HG02938 (cell line): ENCODE measurements at regions not wholly inside any gene's neighbourhood (a gene's known extent, or its start where the extent isn't known, plus 50 kb on each side); places are given as distances from the start of the nearest gene placed in this dataset.

Experiments used
- ATAC-seq: cut with Tn5 transposase; IDR thresholded peaks from one replicate; pipeline ENCODE4 v1.9.1; 2021; ENCODE audit warnings: mild to moderate bottlenecking, moderate library complexity; ENCODE audit not compliant: unreplicated experiment

GRCh38 chr5:133801955-133802751, 166.3 kb downstream of the C5orf15 start:
- no peak for ATAC-seq

DNA sequence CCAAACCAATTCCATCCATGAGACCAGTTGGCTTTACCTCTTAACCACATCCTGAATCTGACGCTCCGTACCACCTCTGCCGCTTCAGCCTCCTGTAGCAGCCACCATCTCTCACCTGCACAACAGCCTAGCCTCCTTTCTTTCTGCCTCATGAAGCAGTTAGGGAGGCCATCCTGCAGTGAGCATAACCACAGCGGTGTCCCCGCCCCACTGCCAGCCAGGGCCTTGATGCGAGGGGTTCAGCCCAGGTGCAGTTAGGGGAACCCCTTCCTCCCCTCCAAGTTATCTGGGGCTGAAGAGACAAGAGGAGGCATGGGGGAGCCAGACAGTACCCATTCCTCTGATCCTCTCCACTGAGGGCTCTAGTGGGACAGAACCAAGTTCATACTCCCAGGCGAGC, 167.0 kb downstream of the C5orf15 start:
- ATAC-seq, result no peak

DNA sequence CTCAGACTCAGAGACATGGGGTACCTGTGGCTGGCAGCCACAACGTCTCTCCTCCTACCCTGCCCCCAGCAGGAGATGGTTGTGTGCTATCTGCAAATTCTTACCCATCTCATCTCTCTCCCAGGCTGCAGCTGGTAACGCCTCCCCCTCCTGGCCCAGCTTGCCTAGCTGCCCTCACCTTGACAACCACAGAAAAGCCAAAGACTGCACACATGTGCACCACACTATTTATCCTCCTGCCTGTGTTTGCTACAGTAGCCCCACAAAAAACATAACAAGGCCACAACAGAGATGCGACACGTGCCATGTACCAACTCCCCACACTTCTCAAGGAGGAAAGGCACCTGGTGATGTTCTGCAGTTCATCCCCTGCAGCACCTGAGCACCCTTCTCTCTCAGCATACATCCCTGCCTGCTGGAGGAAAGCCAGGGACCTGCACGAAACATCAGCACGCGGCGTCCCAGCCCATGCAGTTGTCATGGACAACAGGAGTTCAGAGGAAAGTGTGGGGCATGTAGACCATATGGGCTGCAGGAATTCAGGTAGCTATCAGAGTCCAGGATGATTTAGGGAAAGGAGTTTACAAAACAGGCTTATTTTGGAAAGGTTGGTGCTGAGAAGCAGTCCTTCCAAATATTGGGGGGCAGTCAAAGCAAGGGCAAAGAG, 168.7 kb downstream of the C5orf15 start:
- no peak for ATAC-seq

DNA sequence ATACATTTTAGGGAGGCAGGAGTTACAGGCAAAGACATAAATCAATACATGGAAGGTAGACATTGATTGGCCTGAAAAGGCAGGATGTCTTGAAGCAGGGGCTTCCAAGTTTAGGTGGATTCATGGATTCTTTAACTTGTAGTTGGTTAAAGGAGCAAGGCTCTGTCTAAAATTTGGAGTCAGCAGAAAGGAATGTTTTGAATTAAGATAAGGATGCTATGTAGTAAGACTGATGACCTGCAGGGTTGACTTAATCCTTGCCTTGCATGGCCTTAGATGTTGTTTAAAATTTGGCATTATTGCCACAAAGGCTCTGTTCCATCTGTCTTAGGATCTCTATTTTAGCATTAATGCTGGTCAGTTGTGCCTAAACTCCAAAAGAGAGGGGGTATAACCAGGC, 171.3 kb downstream of the C5orf15 start:
- ATAC-seq, result no peak

- no peak for ATAC-seq
These were observed 172.2 kb downstream of the C5orf15 start for GRCh38 chr5:133796186-133796585.

DNA sequence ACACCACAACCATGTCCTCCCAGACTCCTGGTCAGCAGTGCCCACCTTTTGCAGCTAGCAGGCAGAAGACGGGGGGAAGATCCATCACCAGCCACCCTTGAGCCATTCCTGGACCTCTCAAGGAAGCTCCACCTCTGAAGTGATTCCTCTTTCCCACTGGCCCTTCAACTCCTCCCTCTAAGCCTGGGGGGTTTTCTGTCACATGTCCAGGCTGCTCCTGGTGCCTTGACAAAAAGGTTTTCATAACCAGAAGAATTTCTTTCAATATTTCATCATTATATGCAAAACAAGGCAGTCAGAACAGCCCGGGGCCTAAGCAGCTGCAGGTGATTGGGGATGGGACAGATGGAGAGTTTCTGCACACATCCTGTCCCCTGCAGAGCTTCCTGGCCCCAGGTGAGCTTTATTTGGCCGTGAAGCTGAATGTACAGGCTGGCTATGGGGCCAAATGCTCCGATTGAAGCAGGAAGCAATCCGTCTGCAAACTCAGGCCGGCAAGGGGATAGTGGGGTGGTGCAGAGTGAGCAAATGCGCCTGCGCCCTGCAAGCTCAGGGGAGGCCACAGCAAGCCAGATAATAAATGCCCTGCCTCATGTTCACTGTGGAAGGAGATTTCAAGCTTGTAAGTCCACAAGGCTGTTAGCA, 173.5 kb downstream of the C5orf15 start:
- no peak for ATAC-seq

DNA sequence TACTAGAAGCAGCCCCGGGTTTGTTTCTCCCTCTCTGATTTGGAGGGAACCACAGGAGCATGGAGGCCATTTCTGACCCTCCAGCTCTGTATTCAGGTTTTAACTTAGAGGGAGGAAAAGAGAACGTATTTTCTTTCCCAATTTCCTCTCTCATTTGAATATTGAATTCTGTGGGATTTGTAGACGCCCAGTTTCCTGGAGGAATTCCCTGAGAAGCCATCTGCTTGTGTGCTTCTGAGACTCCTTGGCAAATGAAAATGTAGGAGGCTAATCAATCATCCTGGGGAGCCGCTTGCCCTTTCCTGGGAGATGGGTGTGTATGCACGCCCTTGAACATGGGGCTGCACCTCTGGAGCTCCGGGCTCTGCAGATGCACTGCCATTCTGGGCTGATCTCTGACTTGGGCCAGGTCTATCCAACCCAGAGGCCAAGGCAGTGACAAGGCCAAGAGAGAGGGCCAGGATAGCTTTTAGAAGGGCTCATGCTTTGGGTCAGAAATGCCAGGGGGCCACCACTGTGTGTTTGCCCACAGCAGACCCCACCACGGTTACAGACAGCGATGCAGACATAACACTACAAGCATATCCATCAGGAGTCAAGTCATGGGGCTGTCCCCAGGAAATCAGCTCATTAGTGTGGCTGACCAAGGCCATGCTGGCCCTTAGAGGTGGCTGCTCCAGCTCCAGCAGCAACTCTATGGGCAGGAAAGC, 174.5 kb downstream of the C5orf15 start:
- no peak for ATAC-seq

DNA sequence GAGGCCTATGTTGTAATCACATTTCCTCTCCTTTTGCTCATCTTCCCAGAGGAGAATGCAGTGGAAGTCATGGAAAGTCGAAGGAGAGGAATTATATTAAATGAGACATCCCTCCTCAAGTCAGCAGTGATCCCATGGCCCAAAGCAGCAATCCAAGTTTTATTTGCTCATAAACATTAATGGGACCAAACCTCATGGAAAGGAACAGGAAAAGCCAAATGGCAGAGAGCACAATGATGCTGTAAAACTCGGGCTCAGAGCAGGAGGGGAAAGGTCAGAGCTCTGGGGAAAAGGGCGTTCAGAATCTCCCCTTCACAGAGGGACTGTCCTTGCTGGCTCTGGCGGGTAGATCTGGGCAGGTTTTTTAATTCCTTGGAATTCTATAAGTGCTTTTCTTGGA, 175.8 kb downstream of the C5orf15 start:
- ATAC-seq, result no peak

DNA sequence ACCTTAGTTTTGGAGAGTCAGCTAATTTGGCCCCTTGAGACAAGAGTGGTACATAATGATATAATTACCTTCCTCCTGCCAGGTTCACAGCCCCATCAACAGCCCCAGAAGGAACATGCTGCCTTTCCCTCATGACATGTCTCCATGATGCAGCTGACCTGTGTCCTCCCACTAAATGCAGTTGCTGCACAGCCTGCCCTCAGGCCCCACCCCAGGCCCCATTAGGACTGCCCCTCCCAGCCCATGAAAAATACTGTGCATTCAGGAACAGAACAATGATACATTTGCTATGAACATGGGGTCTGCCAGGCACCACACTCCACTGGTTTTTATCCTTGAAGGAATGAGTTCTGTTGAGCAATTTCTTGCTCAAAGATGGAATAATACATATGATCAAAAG, 176.4 kb downstream of the C5orf15 start:
- no peak for ATAC-seq

GRCh38 chr5:133790898-133791297, 177.5 kb downstream of the C5orf15 start:
- no peak for ATAC-seq

DNA sequence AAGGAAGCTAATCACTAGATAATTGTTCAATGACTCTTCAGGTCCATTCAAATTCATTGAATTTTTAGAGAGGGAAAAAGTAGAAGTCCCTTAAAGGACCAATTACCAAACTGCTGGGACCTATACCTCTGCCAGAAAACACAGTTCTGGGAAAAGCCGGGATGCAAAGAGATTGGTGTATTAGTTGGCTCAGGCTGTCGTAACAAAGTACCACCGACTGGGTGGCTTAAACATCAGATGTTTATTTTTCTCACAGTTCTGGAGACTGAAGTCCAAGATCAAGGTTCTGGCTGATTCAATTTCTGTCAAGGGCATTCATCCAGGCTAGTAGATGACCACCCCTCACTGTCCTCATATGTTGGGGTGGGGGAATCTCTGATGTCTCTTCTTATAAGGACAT, 177.1 kb upstream of the FSTL4 start:
- no peak for ATAC-seq

- ATAC-seq, result no peak
These were observed 175.8 kb upstream of the FSTL4 start for GRCh38 chr5:133788121-133788520.

DNA sequence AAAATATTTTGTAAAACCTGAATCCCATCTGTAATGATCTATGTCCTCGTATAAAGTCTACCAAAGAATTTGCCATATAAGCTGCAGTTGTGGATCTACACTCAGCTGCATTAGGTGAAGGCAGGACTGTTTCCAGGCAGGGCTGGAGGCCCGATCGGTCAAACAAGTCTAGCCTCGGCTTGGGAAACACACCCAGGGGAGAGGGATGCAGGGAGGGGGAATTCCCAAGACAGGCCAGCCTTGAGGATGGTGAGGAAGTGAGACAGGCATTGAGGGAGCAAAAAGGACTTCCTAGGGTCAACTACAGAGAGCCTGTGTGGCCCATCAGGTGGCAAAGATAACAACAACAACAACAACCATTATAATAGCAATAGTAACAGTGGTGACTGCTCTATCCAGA, 174.1 kb upstream of the FSTL4 start:
- no peak for ATAC-seq

- ATAC-seq, result no peak
These were observed 172.8 kb upstream of the FSTL4 start for GRCh38 chr5:133785182-133785581.

DNA sequence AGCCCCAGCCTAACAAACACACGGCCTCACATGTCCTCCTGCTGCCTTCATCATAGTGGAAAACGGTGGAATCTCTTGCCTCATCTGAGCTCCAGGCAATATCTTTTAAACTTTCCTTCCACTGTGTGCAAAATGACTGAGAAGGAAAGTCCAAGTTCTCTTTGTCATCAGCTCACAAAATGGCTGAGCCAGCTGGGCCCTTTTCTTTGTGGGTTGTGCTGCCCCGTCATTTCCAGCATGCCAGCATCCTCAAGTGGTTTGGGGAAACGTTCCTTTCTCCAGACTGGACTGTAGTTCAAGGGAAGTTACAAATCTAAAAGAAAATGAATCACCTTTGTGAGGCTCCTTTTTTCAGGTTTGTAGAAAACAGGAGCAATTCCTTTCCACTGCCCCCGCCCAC, 171.1 kb upstream of the FSTL4 start:
- no peak for ATAC-seq

DNA sequence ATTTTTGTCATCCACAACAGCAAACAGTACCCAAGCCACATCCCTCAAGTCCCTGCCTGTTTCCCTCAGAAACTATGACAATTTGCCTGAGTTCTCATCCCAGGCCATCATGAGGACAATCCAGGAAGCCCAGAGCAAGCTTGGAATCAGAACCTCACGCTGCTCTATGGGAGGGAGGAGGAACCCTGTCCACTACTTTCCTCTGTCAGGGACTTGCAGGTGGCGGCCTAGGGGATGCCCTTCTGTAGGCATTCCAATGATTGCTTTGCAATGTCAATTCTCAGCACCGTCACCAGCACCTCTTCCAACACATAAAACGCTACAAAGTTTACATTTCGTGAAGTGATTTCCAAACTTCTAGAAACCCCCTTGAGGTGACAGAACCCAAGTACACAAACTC, 170.4 kb upstream of the FSTL4 start:
- ATAC-seq, result no peak

GRCh38 chr5:133781436-133782225, 169.3 kb upstream of the FSTL4 start:
- ATAC-seq, result no peak

DNA sequence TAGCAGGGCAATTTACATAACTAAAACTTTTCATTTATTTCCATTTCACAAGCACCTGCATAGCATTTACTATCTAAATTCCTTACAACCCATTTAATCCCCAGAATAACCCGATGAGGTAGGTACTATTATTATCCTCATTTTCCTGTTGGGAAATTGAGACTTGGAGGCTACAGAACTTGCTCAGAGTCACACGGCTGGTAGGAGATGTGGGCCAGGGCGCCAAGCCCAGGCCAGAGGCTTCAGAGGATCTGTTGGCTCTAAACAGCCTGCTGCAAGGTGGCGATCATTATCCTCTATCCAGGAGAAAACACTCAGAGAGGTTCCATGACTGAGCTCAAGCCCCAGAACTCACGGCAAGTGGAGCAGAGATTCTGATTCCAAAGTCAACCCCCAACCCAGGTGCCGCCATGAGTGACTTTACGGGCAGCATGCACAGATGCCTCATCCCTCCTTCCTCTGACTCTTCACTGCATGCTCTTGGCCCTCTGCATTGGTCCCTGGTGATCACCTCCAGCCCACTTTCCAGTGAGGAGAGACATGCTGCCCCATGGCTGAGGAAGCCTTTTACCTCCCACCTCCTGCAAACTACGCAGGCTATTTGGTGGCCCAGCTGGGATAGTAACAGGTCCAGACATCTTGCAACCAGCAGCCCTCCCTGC, 168.4 kb upstream of the FSTL4 start:
- ATAC-seq, result no peak

DNA sequence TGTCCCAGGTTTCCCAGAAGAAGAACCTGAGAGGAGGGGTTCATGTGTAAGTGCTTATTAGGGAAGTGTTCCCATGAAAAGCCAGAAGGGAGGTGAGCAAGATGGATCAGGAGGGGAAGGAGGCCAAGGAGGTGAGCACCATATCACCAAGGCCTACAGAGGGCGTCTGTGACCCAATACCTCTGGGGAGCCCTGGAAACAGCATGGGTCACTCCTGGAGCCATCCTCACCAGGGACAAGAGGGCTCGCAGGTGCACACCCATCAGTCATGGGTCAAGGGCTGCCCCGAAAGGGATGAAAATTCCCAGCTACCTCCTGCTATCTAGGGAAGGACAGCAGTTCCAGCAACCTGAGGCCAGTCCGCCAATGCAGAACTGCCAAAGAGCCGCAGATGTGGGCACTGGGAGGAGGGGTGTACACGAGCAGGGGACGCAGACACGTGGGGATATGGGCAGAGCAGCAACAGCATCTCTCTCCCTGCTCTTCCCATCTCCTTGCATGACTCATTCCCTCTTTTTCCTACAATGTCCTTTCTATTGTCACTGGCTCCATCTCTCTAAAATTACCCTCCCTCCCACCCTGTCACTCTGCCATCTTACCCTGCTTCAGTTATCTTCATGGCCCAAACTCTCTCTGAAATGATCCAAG, 167.6 kb upstream of the FSTL4 start:
- no peak for ATAC-seq

- no peak for ATAC-seq
These were observed 166.3 kb upstream of the FSTL4 start for GRCh38 chr5:133778636-133779035.
